WTC11 (cell line): ENCODE measurements at regions not wholly inside any gene's neighbourhood (a gene's known extent, or its start where the extent isn't known, plus 50 kb on each side); places are given as distances from the start of the nearest gene placed in this dataset.

Source experiments
- ATAC-seq: fragments of 200-7000 bp; cut with Tn5 transposase; 2 replicates; pipeline ENCODE4 v1.10.0; 2021; ENCODE audit warnings: mild to moderate bottlenecking, moderate library complexity
- CTCF ChIA-PET: fragments of 300-600 bp; sonication (Branson Sonifier 250); formaldehyde crosslinking; loops from one replicate; lab custom pipeline; 2021; ENCODE audit warnings: antibody characterized with exemption; lab: Charles Lee
- POLR2A ChIA-PET: fragments of 350-600 bp; sonication (Branson Sonifier 250); formaldehyde crosslinking; loops from one replicate; lab custom pipeline; 2021; ENCODE audit warnings: antibody characterized with exemption; lab: Charles Lee
- DNase-seq: peaks from one replicate; pipeline ENCODE4 v3.0.0; 2021; ENCODE audit warnings: low spot score
- H3K27ac Mint-ChIP-seq: 2 replicates; pipeline ENCODE4 v1.8.0; 2021; ENCODE audit warnings: mixed read lengths
- H3K27me3 Mint-ChIP-seq: 2 replicates; pipeline ENCODE4 v1.8.0; 2021; ENCODE audit warnings: low read depth, mild to moderate bottlenecking, moderate library complexity, mixed read lengths
- H3K36me3 Mint-ChIP-seq: 2 replicates; pipeline ENCODE4 v1.8.0; 2021; ENCODE audit warnings: mixed read lengths
- H3K4me1 Mint-ChIP-seq: 2 replicates; pipeline ENCODE4 v1.8.0; 2022; ENCODE audit warnings: mixed read lengths
- H3K4me3 Mint-ChIP-seq: 2 replicates; pipeline ENCODE4 v1.8.0; 2021; ENCODE audit warnings: mild to moderate bottlenecking, moderate library complexity, mixed read lengths
- H3K9me3 Mint-ChIP-seq: 2 replicates; pipeline ENCODE4 v1.8.0; 2021; ENCODE audit warnings: mixed read lengths
- AR ChIP-seq: fragments of 250-450 bp; sonication (Bioruptor Pico); IDR thresholded peaks from 2 replicates; pipeline ENCODE4 v1.9.0; 2021; ENCODE audit warnings: mild to moderate bottlenecking
- ATF2 ChIP-seq: sonication (generic); formaldehyde crosslinking; IDR thresholded peaks from 2 replicates; pipeline ENCODE4 v1.8.1; 2022; ENCODE audit warnings: low read depth, missing genetic modification reagents, borderline replicate concordance
- CREM ChIP-seq: sonication (generic); formaldehyde crosslinking; IDR thresholded peaks from 2 replicates; pipeline ENCODE4 v1.8.1; 2022; ENCODE audit warnings: mild to moderate bottlenecking, missing genetic modification reagents, moderate library complexity
- E2F5 ChIP-seq: sonication (generic); formaldehyde crosslinking; IDR thresholded peaks from 2 replicates; pipeline ENCODE4 v1.8.1; 2022; ENCODE audit warnings: mild to moderate bottlenecking, moderate library complexity, missing genetic modification reagents
- ERG ChIP-seq: fragments of 250-450 bp; sonication (Bioruptor Pico); IDR thresholded peaks from 2 replicates; pipeline ENCODE4 v1.8.0; 2021; ENCODE audit warnings: mild to moderate bottlenecking
- ESRRA ChIP-seq: sonication (generic); formaldehyde crosslinking; IDR thresholded peaks from 2 replicates; pipeline ENCODE4 v1.8.1; 2022; ENCODE audit warnings: mild to moderate bottlenecking, missing genetic modification reagents, borderline replicate concordance
- GABPB1 ChIP-seq: sonication (generic); formaldehyde crosslinking; IDR thresholded peaks from 2 replicates; pipeline ENCODE4 v1.8.1; 2023; ENCODE audit warnings: mild to moderate bottlenecking, missing genetic modification reagents
- IRF1 ChIP-seq: sonication (generic); formaldehyde crosslinking; IDR thresholded peaks from 2 replicates; pipeline ENCODE4 v1.8.0; 2023; ENCODE audit warnings: missing genetic modification reagents
- IRF2 ChIP-seq: sonication (generic); formaldehyde crosslinking; IDR thresholded peaks from 2 replicates; pipeline ENCODE4 v1.8.0; 2022; ENCODE audit warnings: low read depth, missing genetic modification reagents, borderline replicate concordance
- KAT7 ChIP-seq: sonication (generic); formaldehyde crosslinking; IDR thresholded peaks from 2 replicates; pipeline ENCODE4 v1.8.1; 2023; ENCODE audit warnings: missing genetic modification reagents, mild to moderate bottlenecking, borderline replicate concordance
- NFATC4 ChIP-seq: fragments of 250-450 bp; sonication (Bioruptor Pico); IDR thresholded peaks from 2 replicates; pipeline ENCODE4 v1.9.0; 2021; ENCODE audit warnings: mild to moderate bottlenecking
- RELA ChIP-seq: sonication (generic); formaldehyde crosslinking; IDR thresholded peaks from 2 replicates; pipeline ENCODE4 v1.8.1; 2022; ENCODE audit warnings: missing genetic modification reagents, mild to moderate bottlenecking, borderline replicate concordance
- ZBTB21 ChIP-seq: sonication (generic); formaldehyde crosslinking; IDR thresholded peaks from 2 replicates; pipeline ENCODE4 v1.8.1; 2023; ENCODE audit warnings: mild to moderate bottlenecking, missing genetic modification reagents, borderline replicate concordance
- ZMAT4 ChIP-seq: fragments of 250-450 bp; sonication (Bioruptor Pico); IDR thresholded peaks from 2 replicates; pipeline ENCODE4 v1.9.0; 2021; ENCODE audit warnings: mild to moderate bottlenecking
- ZNF263 ChIP-seq: sonication (generic); formaldehyde crosslinking; IDR thresholded peaks from 2 replicates; pipeline ENCODE4 v1.8.1; 2022; ENCODE audit warnings: low read depth, mild to moderate bottlenecking, moderate library complexity, missing genetic modification reagents
- ZNF317 ChIP-seq: sonication (generic); formaldehyde crosslinking; IDR thresholded peaks from 2 replicates; pipeline ENCODE4 v1.8.1; 2023; ENCODE audit warnings: low read depth, mild to moderate bottlenecking, moderate library complexity, missing genetic modification reagents, borderline replicate concordance
- ZNF396 ChIP-seq: fragments of 250-450 bp; sonication (Bioruptor Pico); IDR thresholded peaks from 2 replicates; pipeline ENCODE4 v1.8.0; 2021; ENCODE audit warnings: mild to moderate bottlenecking, moderate library complexity, borderline replicate concordance
- ZNF416 ChIP-seq: fragments of 250-450 bp; sonication (Bioruptor Pico); IDR thresholded peaks from 2 replicates; pipeline ENCODE4 v1.9.0; 2021; ENCODE audit warnings: mild to moderate bottlenecking, inconsistent platforms
- ZNF423 ChIP-seq: fragments of 250-450 bp; sonication (Bioruptor Pico); IDR thresholded peaks from 2 replicates; pipeline ENCODE4 v2.1.2; 2022; ENCODE audit warnings: mild to moderate bottlenecking, moderate library complexity

GRCh38 chr20:51861726-51862466, 59.6 kb upstream of the SALL4 start (continued):
- no peak for TF ChIP-seq KAT7 (CRISPR knock-in tag)
- TF ChIP-seq AR = no peak
- TF ChIP-seq ESRRA (CRISPR knock-in tag) = no peak
- TF ChIP-seq E2F5 = no peak
- TF ChIP-seq RELA (CRISPR knock-in tag) = no peak
- no peak for TF ChIP-seq ERG
- TF ChIP-seq IRF2 (CRISPR knock-in tag) = no peak

- CTCF ChIA-PET = interaction anchor here (1.1 kb wide), 1 partner anchor 159 kb away, joined by 4 read pairs; no protein-coding TSS in a partner anchor
- Mint-ChIP-seq H3K36me3 (no peaks in the 10 kb centered on the region), H3K9me3 (no peaks in the 10 kb centered on the region), H3K4me3 (no peak overlapping the region), H3K27ac (no peak overlapping the region), H3K27me3 (no peaks in the 10 kb centered on the region), H3K4me1 (peaks cover 17% of the 10 kb centered on the region)
- POLR2A ChIA-PET = no interaction called here
- ATAC-seq (no peak), DNase-seq (no peak)
- TF ChIP-seq NFATC4 (CRISPR knock-in tag) (no peak), RELA (CRISPR knock-in tag) (no peak), ZMAT4 (no peak), AR (no peak), IRF1 (CRISPR knock-in tag) (no peak), ZNF263 (CRISPR knock-in tag) (no peak), ATF2 (CRISPR knock-in tag) (no peak), GABPB1 (CRISPR knock-in tag) (no peak), ZNF416 (CRISPR knock-in tag) (no peak), ZBTB21 (CRISPR knock-in tag) (no peak), ZNF317 (CRISPR knock-in tag) (no peak), CREM (CRISPR knock-in tag) (no peak), ZNF423 (CRISPR knock-in tag) (no peak), ZNF396 (CRISPR knock-in tag) (no peak), ESRRA (CRISPR knock-in tag) (no peak)
These were observed 58.0 kb upstream of the SALL4 start for GRCh38 chr20:51860111-51860882.
